Adrenal gland (tissue), 9 donors: ENCODE measurements at regions not wholly inside any gene's neighbourhood (a gene's known extent, or its start where the extent isn't known, plus 50 kb on each side); places are given as distances from the start of the nearest gene placed in this dataset.
"Not testable (repeated sequence)": the region's sequence is repeated elsewhere in the genome, so short reads cannot be mapped to it uniquely, and the experiment has no call there.

Experiments
- DNase-seq, 7 donors: peaks; one replicate each; pipeline ENCODE4 v3.0.0-alpha.2; 2019 to 2020
- H3K27ac ChIP-seq, 5 donors: fragments of 200-600 bp; sonication (generic) in 4 of 5; 1 replicate in 3 of 5; 2 replicates in 2 of 5; pipeline versions ENCODE4 v1.5.1 to v1.8.0; 2016 to 2020; ENCODE audit warnings: mild to moderate bottlenecking in 1 of 5
- H3K27me3 ChIP-seq: fragments of 200-600 bp; 2 replicates; pipeline ENCODE4 v1.8.0; 2021
- H3K36me3 ChIP-seq, 2 donors: fragments of 200-600 bp; replicated peaks in 1 of 2; 1 replicate in 1 of 2; 2 replicates in 1 of 2; pipeline versions ENCODE4 v1.5.1 to v1.8.0; 2018 to 2022
- H3K4me1 ChIP-seq, 2 donors: fragments of 200-600 bp; replicated peaks in 1 of 2; 1 replicate in 1 of 2; 2 replicates in 1 of 2; pipeline versions ENCODE4 v1.5.1 to v1.8.0; 2018 to 2021
- H3K4me3 ChIP-seq, 4 donors: fragments of 200-600 bp; sonication (generic) in 3 of 4; one replicate each; pipeline ENCODE4 v1.5.1; 2016 to 2018
- H3K9me3 ChIP-seq, 3 donors: fragments of 200-600 bp; sonication (generic) in 1 of 3; replicated peaks in 1 of 3; 1 replicate in 2 of 3; 2 replicates in 1 of 3; pipeline versions ENCODE4 v1.5.1 to v1.8.0; 2016 to 2021
- CTCF ChIP-seq, 6 experiments: fragments of 450-650 bp in 4 of 6; fragments of 200-600 bp in 2 of 6; sonication (generic) in 1 of 6; IDR thresholded peaks; 1 replicate in 5 of 6; 2 replicates in 1 of 6; pipeline versions ENCODE4 v1.5.1 to v1.8.0; 2016 to 2021; ENCODE audit warnings: antibody characterized with exemption in 6 of 6, mild to moderate bottlenecking in 2 of 6, moderate library complexity in 1 of 6
- POLR2A ChIP-seq, 2 donors: fragments of 450-650 bp; IDR thresholded peaks; one replicate each; pipeline ENCODE4 v1.6.1; 2017; ENCODE audit warnings: antibody characterized with exemption in 2 of 2, mild to moderate bottlenecking in 2 of 2, moderate library complexity in 1 of 2
- WGBS, 4 donors: extraction: QIAGEN DNeasy Blood & Tissue Kit in 2 of 4; methylation state at CpG; one replicate each; pipeline versions ENCODE4 v1.1.5 to v1.1.7; 2013 to 2017; 5-methylcytosine and 5-hydroxymethylcytosine counted together
- intact Hi-C, 2 donors: fragments of 100-400 bp; cut with DNase I; formaldehyde crosslinking; loops; one replicate each; pipeline versions ENCODE4 v1.14.1 to v1.15.0; 2022 to 2023
- donor health status: healthy with polysubstance abuse.
- donor health status: Bipolar disorder and iron deficiency.
- donor health status: DM: yes; HTN: yes; CAD: no.
- donor health status: DM: no; HTN: no; CAD: no.
- donor health status: DM: no; HTN: no; CAD: no.

- H3K27me3 ChIP-seq = no peaks in the 10 kb centered on the region
- no peaks in the 10 kb centered on the region for H3K9me3 ChIP-seq
- peaks cover 4 to 9% of the 10 kb centered on the region in 2 donors for H3K4me1 ChIP-seq
- 72 to 93% (median 81%) methylated on average over 3 of the region's 3 CpGs for WGBS, 4 donors
- H3K36me3 ChIP-seq = no peaks in the 10 kb centered on the region
- intact Hi-C loops = no loop called here
- DNase-seq = no peak
- TF ChIP-seq CTCF (IDR thresholded peaks at IDR 0.05) (no peak), POLR2A (IDR thresholded peaks at IDR 0.05) (no peak)
- H3K4me3 ChIP-seq = no peak overlapping the region
- no peak overlapping the region for H3K27ac ChIP-seq
Measured at GRCh38 chr5:13348568-13348967, 595.9 kb downstream of the DNAH5 start.

GRCh38 chr5:13346401-13346800 is 598.1 kb downstream of the DNAH5 start:
- 89 to 96% (median 91%) methylated on average over 4 of the region's 4 CpGs for WGBS, 4 donors

GRCh38 chr5:13339093-13339492 is 605.4 kb downstream of the DNAH5 start:
- no peaks in the 10 kb centered on the region for H3K36me3 ChIP-seq
- H3K27me3 ChIP-seq = no peaks in the 10 kb centered on the region
- no peak overlapping the region for H3K4me3 ChIP-seq
- no peak overlapping the region for H3K27ac ChIP-seq
- TF ChIP-seq CTCF (IDR thresholded peaks at IDR 0.05) (no peak), POLR2A (IDR thresholded peaks at IDR 0.05) (no peak)
- peaks cover 0 to 6% (median 0%) of the 10 kb centered on the region in 3 donors for H3K9me3 ChIP-seq
- intact Hi-C loops = no loop called here
- no peak for DNase-seq
- WGBS, 4 donors = 0 to 38% (median 10%) methylated on average over 1 of the region's 1 CpG
- no peaks in the 10 kb centered on the region for H3K4me1 ChIP-seq

More at GRCh38 chr5:13346401-13346800, 598.1 kb downstream of the DNAH5 start:
- no peaks in the 10 kb centered on the region for H3K36me3 ChIP-seq
- intact Hi-C loops = no loop called here
- no peak overlapping the region for H3K27ac ChIP-seq
- no peaks in the 10 kb centered on the region for H3K27me3 ChIP-seq
- H3K4me3 ChIP-seq = no peak overlapping the region
- H3K9me3 ChIP-seq = no peaks in the 10 kb centered on the region
- no peak for DNase-seq
- TF ChIP-seq CTCF (IDR thresholded peaks at IDR 0.05) (no peak), POLR2A (IDR thresholded peaks at IDR 0.05) (no peak)
- peaks cover 4 to 9% of the 10 kb centered on the region in 2 donors for H3K4me1 ChIP-seq

GRCh38 chr5:13335026-13335425 is 609.5 kb downstream of the DNAH5 start:
- H3K27me3 ChIP-seq, DNase-seq, intact Hi-C loops, H3K36me3 ChIP-seq, H3K9me3 ChIP-seq, H3K4me1 ChIP-seq, H3K27ac ChIP-seq, H3K4me3 ChIP-seq: not testable (repeated sequence)
- WGBS, 4 donors = 58 to 83% (median 68%) methylated on average over 4 of the region's 4 CpGs

GRCh38 chr5:13331585-13331984 is 612.9 kb downstream of the DNAH5 start:
- DNase-seq = no peak

More at GRCh38 chr5:13331585-13331984, 612.9 kb downstream of the DNAH5 start:
- Histone ChIP-seq H3K36me3 (no peaks in the 10 kb centered on the region), H3K9me3 (no peaks in the 10 kb centered on the region), H3K4me1 (no peaks in the 10 kb centered on the region), H3K4me3 (no peak overlapping the region), H3K27ac (no peak overlapping the region), H3K27me3 (no peaks in the 10 kb centered on the region)
- WGBS, 4 donors = 69 to 95% (median 81%) methylated on average over 2 to 6 of the region's 6 CpGs
- TF ChIP-seq POLR2A (IDR thresholded peaks at IDR 0.05) = no peak
- TF ChIP-seq CTCF (IDR thresholded peaks at IDR 0.05) = no peak
- intact Hi-C loops = no loop called here
